ENCODE measurements at regions not wholly inside any gene's neighbourhood (a gene's known extent, or its start where the extent isn't known, plus 50 kb on each side); places are given as distances from the start of the nearest gene placed in this dataset.
"Not testable (repeated sequence)": the region's sequence is repeated elsewhere in the genome, so short reads cannot be mapped to it uniquely, and the experiment has no call there.

GRCh38 chr10:63052083-63052482, 81.0 kb upstream of the NRBF2 start:
- ATAC-seq (no peak), DNase-seq (no peak)
- no peaks in the 10 kb centered on the region for H3K4me1 ChIP-seq
- TF ChIP-seq, protein P1, sequence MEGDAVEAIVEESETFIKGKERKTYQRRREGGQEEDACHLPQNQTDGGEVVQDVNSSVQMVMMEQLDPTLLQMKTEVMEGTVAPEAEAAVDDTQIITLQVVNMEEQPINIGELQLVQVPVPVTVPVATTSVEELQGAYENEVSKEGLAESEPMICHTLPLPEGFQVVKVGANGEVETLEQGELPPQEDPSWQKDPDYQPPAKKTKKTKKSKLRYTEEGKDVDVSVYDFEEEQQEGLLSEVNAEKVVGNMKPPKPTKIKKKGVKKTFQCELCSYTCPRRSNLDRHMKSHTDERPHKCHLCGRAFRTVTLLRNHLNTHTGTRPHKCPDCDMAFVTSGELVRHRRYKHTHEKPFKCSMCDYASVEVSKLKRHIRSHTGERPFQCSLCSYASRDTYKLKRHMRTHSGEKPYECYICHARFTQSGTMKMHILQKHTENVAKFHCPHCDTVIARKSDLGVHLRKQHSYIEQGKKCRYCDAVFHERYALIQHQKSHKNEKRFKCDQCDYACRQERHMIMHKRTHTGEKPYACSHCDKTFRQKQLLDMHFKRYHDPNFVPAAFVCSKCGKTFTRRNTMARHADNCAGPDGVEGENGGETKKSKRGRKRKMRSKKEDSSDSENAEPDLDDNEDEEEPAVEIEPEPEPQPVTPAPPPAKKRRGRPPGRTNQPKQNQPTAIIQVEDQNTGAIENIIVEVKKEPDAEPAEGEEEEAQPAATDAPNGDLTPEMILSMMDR (IDR thresholded peaks at IDR 0.05), result no peak
- H3K36me3 ChIP-seq, result no peaks in the 10 kb centered on the region
- intact Hi-C loops (cut with DNase I), result no loop called here
- H3K27me3 ChIP-seq (ENCODE audit: low read depth), result no peaks in the 10 kb centered on the region
- H3K27ac ChIP-seq, result no peak overlapping the region
- H3K9me3 ChIP-seq, result no peaks in the 10 kb centered on the region
- no peak overlapping the region for H3K4me3 ChIP-seq

- peaks cover 4% of the 10 kb centered on the region for H3K9me3 ChIP-seq
- no peak for ATAC-seq
- peaks cover 9% of the 10 kb centered on the region for H3K27me3 ChIP-seq (ENCODE audit: low read depth)
- no peak overlapping the region for H3K4me3 ChIP-seq
- DNase-seq, result no peak
- H3K4me1 ChIP-seq, result no peaks in the 10 kb centered on the region
- intact Hi-C loops (cut with DNase I), result no loop called here
- TF ChIP-seq, protein P1 (IDR thresholded peaks at IDR 0.05), result no peak
- H3K36me3 ChIP-seq, result no peaks in the 10 kb centered on the region
- no peak overlapping the region for H3K27ac ChIP-seq
Observed at GRCh38 chr10:63042256-63042655, 90.9 kb upstream of the NRBF2 start.

DNA sequence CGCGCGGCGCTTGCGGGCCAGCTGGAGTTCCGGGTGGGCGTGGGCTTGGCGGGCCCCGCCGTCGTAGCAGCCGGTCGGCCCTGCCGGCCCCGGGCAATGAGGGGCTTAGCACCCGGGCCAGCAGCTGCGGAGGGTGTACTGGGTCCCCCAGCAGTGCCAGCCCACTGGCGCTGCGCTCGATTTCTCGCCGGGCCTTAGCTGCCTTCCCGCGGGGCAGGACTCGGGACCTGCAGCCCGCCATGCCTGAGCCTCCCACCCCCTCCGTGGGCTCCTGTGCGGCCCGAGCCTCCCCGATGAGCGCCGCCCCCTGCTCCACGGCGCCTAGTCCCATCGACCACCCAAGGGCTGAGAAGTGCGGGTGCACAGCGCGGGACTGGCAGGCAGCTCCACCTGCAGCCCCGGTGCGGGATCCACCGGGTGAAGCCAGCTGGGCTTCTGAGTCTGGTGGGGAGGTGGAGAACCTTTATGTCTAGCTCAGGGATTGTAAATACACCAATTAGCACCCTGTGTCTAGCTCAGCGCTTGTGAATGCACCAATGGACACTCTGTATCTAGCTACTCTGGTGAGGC, 99.4 kb upstream of the NRBF2 start:
- H3K27me3 ChIP-seq (ENCODE audit: low read depth); H3K27ac ChIP-seq; H3K4me1 ChIP-seq; H3K36me3 ChIP-seq; intact Hi-C loops (cut with DNase I); H3K9me3 ChIP-seq; H3K4me3 ChIP-seq; ATAC-seq; DNase-seq: not testable (repeated sequence)

GRCh38 chr10:63030536-63030935, 102.6 kb upstream of the NRBF2 start:
- Histone ChIP-seq H3K27ac (no peak overlapping the region), H3K4me3 (no peak overlapping the region), H3K9me3 (no peaks in the 10 kb centered on the region), H3K27me3 (ENCODE audit: low read depth) (no peaks in the 10 kb centered on the region), H3K36me3 (no peaks in the 10 kb centered on the region), H3K4me1 (no peaks in the 10 kb centered on the region)
- ATAC-seq (no peak), DNase-seq (no peak)
- TF ChIP-seq, protein P1 (IDR thresholded peaks at IDR 0.05), result no peak
- intact Hi-C loops (cut with DNase I), result no loop called here

DNA sequence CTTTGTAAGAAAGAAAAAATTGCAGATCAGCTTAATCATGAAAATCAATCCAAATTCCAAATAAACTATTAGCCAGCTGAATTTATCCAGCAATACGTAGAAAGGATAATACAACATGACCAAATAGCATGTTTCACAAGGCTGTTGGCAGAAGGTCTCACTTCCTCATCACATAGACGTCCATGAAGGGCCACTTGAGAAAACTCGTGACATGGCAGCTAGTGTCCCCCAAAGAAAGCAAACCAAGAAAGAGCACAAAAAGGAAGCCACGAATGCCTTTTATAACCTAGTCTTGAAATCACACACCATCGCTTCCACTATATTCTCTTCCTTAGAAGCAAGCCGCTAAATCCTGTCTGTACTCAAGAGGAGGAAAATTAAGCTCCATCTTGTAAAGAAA, 105.6 kb upstream of the NRBF2 start:
- Histone ChIP-seq H3K27ac (no peak overlapping the region), H3K9me3 (no peaks in the 10 kb centered on the region), H3K4me3 (no peak overlapping the region), H3K27me3 (ENCODE audit: low read depth) (no peaks in the 10 kb centered on the region), H3K36me3 (no peaks in the 10 kb centered on the region), H3K4me1 (no peaks in the 10 kb centered on the region)
- DNase-seq (no peak), ATAC-seq (no peak)
- TF ChIP-seq, protein P1 (IDR thresholded peaks at IDR 0.05), result no peak
- intact Hi-C loops (cut with DNase I), result no loop called here

DNA sequence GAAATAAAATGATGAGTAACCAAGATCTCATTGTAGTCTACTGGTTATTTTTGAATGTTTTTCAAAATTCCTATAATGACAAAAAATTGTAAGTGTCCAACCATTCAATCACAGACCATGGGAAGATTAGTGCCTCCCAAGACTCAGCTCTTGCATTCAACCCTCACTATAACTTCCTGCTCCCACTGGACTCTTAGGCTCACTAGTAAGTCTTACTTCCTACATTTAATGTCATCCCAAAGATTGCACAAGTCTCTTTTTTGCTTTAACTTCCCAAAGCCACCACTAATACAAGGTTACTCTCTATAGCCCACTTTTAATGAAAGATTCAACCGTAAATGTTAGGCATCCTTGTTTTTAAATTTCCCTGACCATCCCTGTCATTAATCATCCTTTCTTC, 111.9 kb upstream of the NRBF2 start:
- Histone ChIP-seq H3K27me3 (ENCODE audit: low read depth) (no peaks in the 10 kb centered on the region), H3K4me1 (no peaks in the 10 kb centered on the region), H3K9me3 (no peaks in the 10 kb centered on the region), H3K36me3 (no peaks in the 10 kb centered on the region), H3K4me3 (no peak overlapping the region), H3K27ac (no peak overlapping the region)
- DNase-seq, result no peak
- intact Hi-C loops (cut with DNase I), result no loop called here
- TF ChIP-seq, protein P1 (IDR thresholded peaks at IDR 0.05), result no peak
- no peak for ATAC-seq

All from lower lobe of right lung (tissue), 2 donors.